ENCODE measurements at regions not wholly inside any gene's neighbourhood (a gene's known extent, or its start where the extent isn't known, plus 50 kb on each side); places are given as distances from the start of the nearest gene placed in this dataset.

DNA sequence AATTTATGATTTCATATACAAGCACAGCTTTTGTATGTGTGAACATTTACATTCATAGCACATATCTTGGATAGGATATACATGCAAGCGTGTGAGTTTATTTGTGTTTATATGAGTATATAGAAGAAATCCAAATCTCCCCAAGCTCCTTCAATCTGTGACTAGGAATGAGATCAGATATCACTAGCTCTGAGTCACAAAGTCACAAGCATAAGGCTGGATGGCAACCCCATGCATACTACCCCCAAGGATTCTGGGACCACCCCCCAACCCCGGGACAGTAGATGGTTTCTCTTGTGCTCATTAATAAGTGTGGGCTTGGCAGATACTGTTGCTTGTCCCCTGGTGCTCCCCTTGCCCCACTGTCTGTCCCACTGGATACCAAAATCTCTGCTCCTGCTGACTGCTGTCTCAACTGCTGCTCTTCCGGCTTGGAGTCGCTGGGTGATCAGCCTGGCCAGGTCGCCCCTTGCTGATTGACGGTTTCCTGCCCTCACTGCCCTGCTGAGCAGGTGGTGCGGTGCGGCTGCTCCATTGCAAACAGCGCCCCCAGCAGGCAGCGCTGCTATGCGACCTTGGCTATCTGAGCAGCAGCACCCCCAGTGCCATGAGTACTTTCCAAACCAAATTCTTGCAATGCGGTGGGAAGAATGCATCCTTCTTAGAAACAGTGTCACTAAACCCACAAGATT is 279.4 kb downstream of the CD83 start:
- no peak for TF ChIP-seq CTCF (IDR thresholded peaks at IDR 0.05)
- TF ChIP-seq POLR2AphosphoS5 (IDR thresholded peaks at IDR 0.05) = no peak

Data from sigmoid colon (tissue), 4 donors.